OCI-M1 (cell line): ENCODE measurements at regions not wholly inside any gene's neighbourhood (a gene's known extent, or its start where the extent isn't known, plus 50 kb on each side); places are given as distances from the start of the nearest gene placed in this dataset.
"Not testable (repeated sequence)": the region's sequence is repeated elsewhere in the genome, so short reads cannot be mapped to it uniquely, and the experiment has no call there.

Experiments
- DNase-seq: peaks from one replicate; lab custom pipeline; 2025; lab: John Stamatoyannopoulos, UW

DNA sequence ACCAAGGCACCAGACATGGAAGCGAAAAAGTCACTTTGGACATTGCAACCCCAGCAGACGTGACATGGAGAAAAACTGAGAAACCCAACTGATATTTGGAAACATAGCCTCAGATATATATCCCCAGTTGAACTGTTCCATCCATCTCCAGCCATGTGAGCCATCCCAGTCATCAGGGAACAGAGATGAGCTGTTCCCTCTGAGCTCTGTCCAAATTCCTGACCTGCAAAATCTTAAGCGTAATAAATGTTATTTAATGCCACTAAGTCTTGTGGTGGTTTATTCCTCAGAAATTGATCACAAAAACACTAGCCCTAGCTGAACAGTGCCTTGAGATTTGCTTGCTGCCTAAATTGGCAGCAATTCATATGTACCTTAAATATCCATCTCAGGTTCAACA, 182.8 kb downstream of the NRP2 start:
- no peak for DNase-seq

DNA sequence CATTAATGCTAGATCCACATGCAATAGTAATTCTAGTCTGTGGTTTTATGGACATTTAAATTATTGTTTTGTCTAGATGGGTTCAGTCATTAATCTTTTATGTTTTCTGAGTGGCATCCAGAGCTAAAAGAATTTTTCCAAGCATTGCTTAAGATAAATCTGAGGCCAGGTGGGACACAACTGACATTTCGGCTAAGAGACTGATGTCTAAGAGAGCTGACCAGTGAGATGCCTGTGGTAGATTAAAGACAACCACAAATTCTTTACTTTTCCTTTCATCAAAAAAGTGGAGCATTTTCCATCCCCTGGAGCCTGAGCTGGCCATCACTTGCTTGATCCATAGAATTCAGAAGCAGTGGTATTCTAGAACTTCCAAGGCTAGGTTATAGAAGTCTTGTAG, 182.2 kb downstream of the NRP2 start:
- DNase-seq = no peak

DNA sequence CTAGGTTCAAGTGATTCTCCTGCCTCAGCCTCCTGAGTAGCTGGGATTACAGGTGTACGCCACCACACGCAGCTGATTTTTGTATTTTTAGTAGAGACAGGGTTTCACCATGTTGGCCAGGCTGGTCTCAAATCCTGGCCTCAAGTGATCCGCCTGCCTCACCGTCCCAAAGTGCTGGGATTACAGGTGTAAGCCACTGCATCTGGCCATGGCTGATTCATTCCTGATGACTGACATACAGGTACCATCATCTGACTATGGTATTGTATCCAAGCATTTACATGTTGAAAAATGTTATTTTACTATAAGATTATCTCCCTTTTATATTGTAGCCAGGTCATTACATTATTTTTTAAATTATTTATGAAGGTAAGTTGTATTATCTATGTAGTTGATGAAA, 180.5 kb downstream of the NRP2 start:
- DNase-seq = not testable (repeated sequence)

DNA sequence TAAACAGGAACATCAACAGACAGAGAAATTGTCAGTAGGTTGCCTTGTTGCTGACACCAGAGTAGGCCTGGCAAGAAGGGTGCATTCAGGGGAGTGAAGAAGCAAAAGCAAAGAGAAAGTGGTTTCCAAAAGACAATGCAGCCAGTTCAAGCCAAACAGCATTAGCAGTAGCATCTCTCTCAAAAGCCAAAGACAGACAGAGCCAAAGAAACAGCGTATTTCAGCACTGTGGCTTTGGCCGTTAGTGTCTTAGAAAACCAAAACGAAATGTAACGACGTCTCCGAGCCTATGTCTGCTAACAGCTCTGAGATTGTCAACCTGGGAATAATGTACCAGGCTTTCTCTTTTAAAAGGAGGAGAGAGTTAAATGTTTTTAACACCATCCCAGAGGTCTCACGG, 178.6 kb downstream of the NRP2 start:
- no peak for DNase-seq

DNA sequence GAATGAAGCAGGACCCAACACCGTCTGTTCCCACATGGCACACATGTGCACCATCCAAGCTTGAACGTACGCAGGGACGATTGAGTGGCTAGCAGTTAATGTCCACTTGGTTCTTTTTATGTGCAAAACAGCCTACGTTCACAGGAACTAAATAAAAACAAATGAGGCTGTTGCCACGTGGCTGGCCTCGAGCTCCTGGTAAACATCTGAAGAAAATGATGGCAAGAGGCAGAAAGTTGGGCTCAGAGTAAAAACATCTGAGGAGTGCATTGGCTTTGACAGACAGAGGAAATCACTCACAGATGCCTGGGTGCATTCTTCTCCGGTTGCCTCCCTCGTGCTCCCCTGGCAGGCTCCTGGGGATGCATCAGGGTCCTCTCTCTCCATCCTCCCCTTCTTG, 177.9 kb downstream of the NRP2 start:
- DNase-seq = no peak

DNA sequence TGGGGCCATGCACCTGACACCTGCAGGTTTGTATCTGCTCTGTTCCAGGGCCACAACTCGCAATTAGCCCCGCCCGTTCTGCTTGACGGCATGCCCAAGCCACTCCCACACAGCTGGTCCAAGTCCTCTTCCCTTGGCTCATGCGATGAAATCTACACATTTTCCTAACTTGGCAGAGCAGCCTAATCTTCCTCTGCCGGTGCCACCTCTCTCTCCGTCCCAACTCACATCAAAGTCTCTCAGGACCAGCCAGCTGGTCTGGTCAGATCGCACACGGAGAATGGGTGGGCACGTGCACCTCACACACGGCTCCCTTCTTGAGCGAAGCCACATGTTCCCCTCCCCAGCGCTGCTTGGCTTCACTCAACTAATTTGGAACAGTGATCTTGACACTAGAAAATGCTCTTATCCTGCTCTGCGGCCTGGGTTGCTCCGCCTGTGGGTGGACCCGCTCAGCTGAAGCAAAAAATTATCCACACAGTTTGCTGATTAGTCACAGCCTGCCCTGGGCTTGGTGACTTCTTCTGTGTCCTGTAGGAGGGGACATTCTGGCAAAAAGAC, 176.7 kb downstream of the NRP2 start:
- no peak for DNase-seq

DNA sequence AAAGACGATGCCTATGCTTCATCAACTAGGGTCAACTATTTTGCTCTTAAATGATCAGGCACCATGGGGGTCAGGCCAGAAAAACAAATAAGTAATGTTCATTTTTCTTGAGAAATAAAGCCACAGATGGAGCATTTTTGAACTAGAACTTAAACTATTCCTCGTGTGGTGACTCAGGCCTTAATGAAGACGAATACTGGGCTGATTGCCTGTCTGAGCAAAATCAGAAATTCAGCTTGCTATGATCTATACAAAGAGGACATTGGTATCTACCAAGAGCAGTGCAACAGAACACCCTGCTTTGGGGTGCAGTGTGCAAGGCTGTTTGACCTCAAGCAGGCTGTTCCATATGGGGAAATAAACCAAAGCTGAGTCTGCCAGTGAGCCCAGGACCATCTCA, 176.0 kb downstream of the NRP2 start:
- DNase-seq = no peak

DNA sequence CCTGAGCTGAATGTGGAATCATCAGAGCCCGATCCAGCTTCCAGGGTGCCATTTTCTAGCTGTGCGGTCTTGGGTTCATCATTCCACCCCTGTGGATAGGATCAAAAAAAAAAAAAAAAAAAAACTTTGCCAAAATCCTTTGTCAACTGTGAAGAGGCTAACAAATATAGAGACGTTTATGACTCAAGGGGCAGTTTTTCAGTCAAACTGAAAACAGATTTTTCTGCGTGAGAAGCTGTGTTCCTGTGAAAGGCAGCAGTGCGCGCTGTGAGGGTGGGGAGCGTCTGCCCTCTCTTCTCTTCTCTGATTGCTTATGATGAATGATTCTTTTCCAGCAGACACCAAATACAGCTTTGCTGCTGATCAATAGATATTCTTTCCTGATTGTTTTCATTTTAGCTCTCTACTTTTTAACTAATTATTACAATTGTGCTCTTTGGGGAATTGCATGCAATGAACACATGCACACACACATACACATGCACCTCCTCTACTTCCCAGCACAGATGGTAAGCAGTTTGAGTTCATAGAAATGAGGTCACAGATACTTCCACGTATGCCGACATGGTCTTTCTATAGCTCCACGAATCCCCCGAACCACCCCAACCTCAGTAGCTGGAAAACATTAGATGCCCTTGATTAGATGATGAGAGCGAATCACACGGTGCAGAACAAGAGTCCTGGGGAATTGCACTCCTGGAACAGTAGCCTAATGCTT, 175.4 kb downstream of the NRP2 start:
- DNase-seq = no peak

DNA sequence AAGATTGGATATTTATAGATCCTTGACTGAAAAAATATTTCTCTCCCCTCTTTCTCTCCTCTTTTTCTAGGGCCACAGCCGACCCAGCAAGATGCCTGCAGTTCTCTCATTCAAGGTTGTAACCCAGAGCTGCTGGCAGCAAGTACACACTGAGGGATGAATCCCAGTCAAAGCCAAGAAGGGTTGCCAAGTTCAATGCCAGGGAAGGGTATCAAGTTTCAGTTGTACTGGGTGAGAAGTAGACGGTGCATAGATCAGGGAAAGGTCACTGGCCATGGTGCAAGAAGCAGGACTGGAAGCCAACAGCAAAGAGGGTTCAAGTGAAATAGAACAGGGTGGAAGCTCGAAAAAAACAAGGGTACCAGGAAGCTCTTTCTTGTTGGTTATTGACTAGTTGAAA, 170.2 kb downstream of the NRP2 start:
- no peak for DNase-seq

DNA sequence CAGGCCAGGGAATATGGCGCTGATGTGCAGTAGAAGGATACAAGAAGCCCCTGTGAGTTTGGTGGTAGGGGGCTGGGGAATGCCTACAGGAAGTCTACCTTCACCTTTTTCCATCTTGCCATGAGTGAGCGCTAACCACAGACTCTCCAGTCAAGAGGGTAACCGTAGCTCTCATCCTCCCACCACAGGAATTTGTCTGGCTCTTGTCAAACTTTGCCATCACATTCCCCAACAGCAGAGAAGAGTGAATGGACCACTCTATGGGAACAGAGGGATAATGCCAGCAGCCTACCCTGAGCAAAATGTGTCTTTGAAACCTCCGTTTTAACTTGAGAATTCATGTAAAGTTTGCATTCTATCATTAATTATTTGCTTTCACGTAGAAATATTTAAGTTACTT, 168.3 kb downstream of the NRP2 start:
- DNase-seq = no peak

DNA sequence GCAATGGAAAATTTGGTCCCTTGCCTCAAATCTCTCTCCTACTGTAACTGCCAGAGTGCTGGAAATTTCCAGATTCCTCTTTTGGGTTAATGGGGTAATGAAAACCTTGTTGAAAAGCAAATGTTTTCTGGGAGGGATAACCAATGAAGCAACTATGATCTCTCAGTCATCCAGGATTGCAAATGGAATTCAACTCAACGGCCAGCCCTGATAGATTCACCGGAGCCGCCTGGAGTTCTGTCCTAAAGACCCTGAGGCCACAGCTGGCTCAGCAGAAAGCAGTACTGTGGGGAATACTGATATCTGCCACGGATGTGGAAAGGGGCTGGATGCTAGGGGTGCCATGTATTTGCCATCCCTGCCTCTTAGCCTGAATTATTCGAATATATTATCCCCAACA, 167.8 kb downstream of the NRP2 start:
- no peak for DNase-seq

DNA sequence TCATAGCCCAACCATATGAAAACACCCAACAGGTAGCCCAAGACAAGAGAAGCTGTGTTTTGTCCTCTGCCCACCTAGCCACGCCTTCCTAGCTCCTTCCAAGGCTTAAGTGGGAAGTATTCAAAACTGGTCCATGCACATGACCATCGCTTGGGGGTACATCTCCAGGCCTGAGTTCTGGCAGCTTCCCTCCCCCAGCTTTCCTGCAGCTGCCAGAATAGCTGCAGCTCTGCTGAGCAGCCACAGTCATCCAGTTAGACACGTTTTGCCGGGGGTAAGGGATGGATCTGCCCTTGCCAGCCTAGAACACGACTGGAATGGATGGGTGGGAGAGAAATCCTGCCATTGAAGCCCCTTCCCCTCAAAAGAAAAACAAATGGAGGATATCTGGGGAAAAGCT, 166.8 kb downstream of the NRP2 start:
- no peak for DNase-seq

DNA sequence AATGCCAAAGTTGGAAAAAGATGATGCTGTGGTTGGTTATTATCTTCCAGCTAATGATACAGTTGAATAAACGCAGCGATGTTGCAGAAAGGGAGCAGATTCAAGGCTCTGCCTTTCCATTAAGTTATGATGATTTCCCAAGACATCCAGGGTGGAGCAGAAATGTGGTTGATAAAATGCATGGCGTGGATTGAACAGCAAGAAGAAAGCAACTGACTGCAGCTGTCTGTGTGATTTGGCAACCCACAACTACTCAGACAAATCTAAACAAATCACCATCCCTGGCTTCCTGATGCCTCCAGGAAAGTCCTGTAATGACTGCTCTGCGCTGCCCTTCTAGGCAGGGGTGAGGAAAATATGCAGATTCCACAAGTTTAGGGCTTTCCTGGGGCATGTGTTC, 166.3 kb downstream of the NRP2 start:
- no peak for DNase-seq
